Common myeloid progenitor, CD34-positive (primary cell): ENCODE measurements at regions not wholly inside any gene's neighbourhood (a gene's known extent, or its start where the extent isn't known, plus 50 kb on each side); places are given as distances from the start of the nearest gene placed in this dataset.

ENCODE experiments used
- CTCF ChIA-PET: fragments of 350-600 bp; sonication (Branson Sonifier 250); formaldehyde crosslinking; loops from one replicate; lab custom pipeline; 2021; ENCODE audit warnings: antibody characterized with exemption; lab: Charles Lee
- POLR2A ChIA-PET: fragments of 350-600 bp; sonication (Branson Sonifier 250); formaldehyde crosslinking; loops from one replicate; lab custom pipeline; 2021; ENCODE audit warnings: antibody characterized with exemption; lab: Charles Lee
- DNase-seq, 3 donors: peaks; one replicate each; pipeline versions ENCODE4 v3.0.0 to v3.0.0-alpha.2; 2013
- H3K27ac ChIP-seq, 2 experiments: 1 replicate in 1 of 2; 2 replicates in 1 of 2; pipeline ENCODE4 v1.7.0; 2013; ENCODE audit warnings: inconsistent platforms in 2 of 2, low read length in 2 of 2, mild to moderate bottlenecking in 2 of 2, low read depth in 1 of 2, moderate library complexity in 1 of 2; ENCODE audit not compliant: severe bottlenecking in 2 of 2, insufficient read depth in 1 of 2, poor library complexity in 1 of 2
- H3K27me3 ChIP-seq, 5 experiments: replicated peaks in 2 of 5; 1 replicate in 3 of 5; 2 replicates in 2 of 5; pipeline versions ENCODE4 v1.6.1 to v1.7.0; 2013; ENCODE audit warnings: low read length in 4 of 5, mild to moderate bottlenecking in 2 of 5, moderate library complexity in 2 of 5, inconsistent platforms in 1 of 5; ENCODE audit not compliant: insufficient read depth in 5 of 5, control insufficient read depth in 4 of 5
- H3K36me3 ChIP-seq, 4 experiments: 1 replicate in 2 of 4; 2 replicates in 2 of 4; pipeline versions ENCODE4 v1.6.1 to v1.7.0; 2013; ENCODE audit warnings: low read length in 3 of 4, control low read depth in 1 of 4, mild to moderate bottlenecking in 1 of 4; ENCODE audit not compliant: control insufficient read depth in 4 of 4, insufficient read depth in 4 of 4
- H3K4me1 ChIP-seq, 4 experiments: 1 replicate in 3 of 4; 2 replicates in 1 of 4; pipeline versions ENCODE4 v1.6.1 to v1.7.1; 2013; ENCODE audit warnings: low read length in 3 of 4, mild to moderate bottlenecking in 3 of 4, control low read depth in 1 of 4, inconsistent platforms in 1 of 4, moderate library complexity in 1 of 4; ENCODE audit not compliant: control insufficient read depth in 4 of 4, insufficient read depth in 4 of 4; ENCODE audit errors: control extremely low read depth in 1 of 4
- H3K4me3 ChIP-seq, 7 experiments: 1 replicate in 4 of 7; 2 replicates in 3 of 7; pipeline versions ENCODE4 v1.5.1 to v1.7.0; 2013; ENCODE audit warnings: mild to moderate bottlenecking in 7 of 7, low read length in 6 of 7, moderate library complexity in 6 of 7, inconsistent platforms in 2 of 7, low read depth in 2 of 7, control low read depth in 1 of 7; ENCODE audit not compliant: insufficient read depth in 4 of 7, control insufficient read depth in 1 of 7; ENCODE audit errors: extremely low read depth in 1 of 7
- H3K9me3 ChIP-seq, 5 experiments: 1 replicate in 4 of 5; 2 replicates in 1 of 5; pipeline versions ENCODE4 v1.6.1 to v1.7.1; 2013; ENCODE audit warnings: low read length in 4 of 5, mild to moderate bottlenecking in 2 of 5, inconsistent platforms in 1 of 5, low read depth in 1 of 5, moderate library complexity in 1 of 5; ENCODE audit not compliant: control insufficient read depth in 4 of 5, insufficient read depth in 2 of 5; ENCODE audit errors: control extremely low read depth in 1 of 5
- WGBS: methylation state at CpG from one replicate; pipeline ENCODE4 v1.1.5; 2013; ENCODE audit not compliant: insufficient coverage; 5-methylcytosine and 5-hydroxymethylcytosine counted together

GRCh38 chr1:221363039-221363438 is 378.9 kb downstream of the DUSP10 start:
- H3K36me3 ChIP-seq: no peaks in the 10 kb centered on the region
- POLR2A ChIA-PET: no interaction called here
- 92% methylated on average over 1 of the region's 2 CpGs for WGBS

GRCh38 chr1:221366495-221367110 is 375.3 kb downstream of the DUSP10 start:
- Histone ChIP-seq H3K27me3 (no peaks in the 10 kb centered on the region), H3K4me1 (peaks cover 0 to 3% (median 0%) of the 10 kb centered on the region in 4 experiments), H3K36me3 (no peaks in the 10 kb centered on the region), H3K4me3 (no peak overlapping the region), H3K27ac (no peak overlapping the region), H3K9me3 (peaks cover 0 to 3% (median 0%) of the 10 kb centered on the region in 5 experiments)
- DNase-seq: no peak
- WGBS: 94% methylated on average over 3 of the region's 3 CpGs
- ChIA-PET CTCF (no interaction called here), POLR2A (no interaction called here)

More at GRCh38 chr1:221363039-221363438, 378.9 kb downstream of the DUSP10 start:
- Histone ChIP-seq H3K4me3 (no peak overlapping the region), H3K9me3 (peaks cover 0 to 3% (median 0%) of the 10 kb centered on the region in 5 experiments), H3K4me1 (peaks cover 0 to 3% (median 0%) of the 10 kb centered on the region in 4 experiments), H3K27me3 (no peaks in the 10 kb centered on the region), H3K27ac (no peak overlapping the region)
- CTCF ChIA-PET: interaction anchor here (1.2 to 2.0 kb wide), 2 partner anchors 11 to 72 kb away, joined by 3 to 7 read pairs; no protein-coding TSS in a partner anchor
- DNase-seq: peak; percentile 2 to 74 (median 46)

GRCh38 chr1:221371705-221372104 is 370.2 kb downstream of the DUSP10 start:
- Histone ChIP-seq H3K27ac (no peak overlapping the region), H3K4me3 (no peak overlapping the region), H3K9me3 (peaks cover 0 to 3% (median 0%) of the 10 kb centered on the region in 5 experiments), H3K4me1 (no peaks in the 10 kb centered on the region), H3K27me3 (no peaks in the 10 kb centered on the region), H3K36me3 (no peaks in the 10 kb centered on the region)
- 91% methylated on average over 3 of the region's 3 CpGs for WGBS
- no peak for DNase-seq
- CTCF ChIA-PET: no interaction called here
- POLR2A ChIA-PET: no interaction called here

- Histone ChIP-seq H3K27me3 (no peaks in the 10 kb centered on the region), H3K9me3 (no peaks in the 10 kb centered on the region), H3K4me1 (no peaks in the 10 kb centered on the region), H3K36me3 (no peaks in the 10 kb centered on the region), H3K27ac (no peak overlapping the region), H3K4me3 (no peak overlapping the region)
- ChIA-PET CTCF (interaction anchor here (1.4 kb wide), 2 partner anchors 10 to 62 kb away, joined by 3 read pairs; no protein-coding TSS in a partner anchor), POLR2A (no interaction called here)
- WGBS: no CpG with 5 or more reads among the region's 1 CpG
- DNase-seq: no peak
Observed at GRCh38 chr1:221373795-221374194, 368.1 kb downstream of the DUSP10 start.

GRCh38 chr1:221376286-221376685 is 365.6 kb downstream of the DUSP10 start:
- H3K9me3 ChIP-seq: no peaks in the 10 kb centered on the region
- H3K36me3 ChIP-seq: no peaks in the 10 kb centered on the region
- ChIA-PET CTCF (no interaction called here), POLR2A (no interaction called here)
- no peak overlapping the region for H3K4me3 ChIP-seq
- H3K27me3 ChIP-seq: no peaks in the 10 kb centered on the region
- DNase-seq: no peak
- WGBS: 100% methylated on average over 1 of the region's 5 CpGs
- no peaks in the 10 kb centered on the region for H3K4me1 ChIP-seq
- no peak overlapping the region for H3K27ac ChIP-seq

GRCh38 chr1:221381910-221382623 is 359.8 kb downstream of the DUSP10 start:
- Histone ChIP-seq H3K27ac (no peak overlapping the region), H3K4me3 (no peak overlapping the region), H3K27me3 (no peaks in the 10 kb centered on the region), H3K36me3 (no peaks in the 10 kb centered on the region), H3K9me3 (no peaks in the 10 kb centered on the region), H3K4me1 (no peaks in the 10 kb centered on the region)
- ChIA-PET POLR2A (no interaction called here), CTCF (no interaction called here)
- 100% methylated on average over 1 of the region's 3 CpGs for WGBS
- no peak for DNase-seq

- no peak overlapping the region for H3K27ac ChIP-seq
- H3K4me1 ChIP-seq: peaks cover 0 to 3% (median 0%) of the 10 kb centered on the region in 4 experiments
- POLR2A ChIA-PET: no interaction called here
- DNase-seq: no peak
- CTCF ChIA-PET: no interaction called here
- peaks cover 0 to 6% (median 0%) of the 10 kb centered on the region in 5 experiments for H3K9me3 ChIP-seq
- H3K4me3 ChIP-seq: no peak overlapping the region
- no peaks in the 10 kb centered on the region for H3K27me3 ChIP-seq
- H3K36me3 ChIP-seq: no peaks in the 10 kb centered on the region
- 100% methylated on average over 1 of the region's 1 CpG for WGBS
Observed at GRCh38 chr1:221392453-221392852, 349.4 kb downstream of the DUSP10 start.
